Sigmoid colon (tissue), 4 donors: ENCODE measurements at regions not wholly inside any gene's neighbourhood (a gene's known extent, or its start where the extent isn't known, plus 50 kb on each side); places are given as distances from the start of the nearest gene placed in this dataset.

Source experiments
- CTCF ChIP-seq, 4 experiments: fragments of 450-650 bp in 3 of 4; fragments of 200-600 bp in 1 of 4; IDR thresholded peaks; one replicate each; pipeline ENCODE4 v1.5.1; 2016 to 2019; ENCODE audit warnings: antibody characterized with exemption in 4 of 4, mild to moderate bottlenecking in 3 of 4, moderate library complexity in 2 of 4
- POLR2A ChIP-seq, 2 donors: fragments of 450-650 bp; IDR thresholded peaks; one replicate each; pipeline ENCODE4 v1.6.1; 2016; ENCODE audit warnings: antibody characterized with exemption in 2 of 2, mild to moderate bottlenecking in 2 of 2, moderate library complexity in 2 of 2
- POLR2AphosphoS5 ChIP-seq, 4 donors: sonication (generic); formaldehyde crosslinking; IDR thresholded peaks; one replicate each; pipeline ENCODE4 v1.6.1; 2017; ENCODE audit warnings: antibody characterized with exemption in 4 of 4

DNA sequence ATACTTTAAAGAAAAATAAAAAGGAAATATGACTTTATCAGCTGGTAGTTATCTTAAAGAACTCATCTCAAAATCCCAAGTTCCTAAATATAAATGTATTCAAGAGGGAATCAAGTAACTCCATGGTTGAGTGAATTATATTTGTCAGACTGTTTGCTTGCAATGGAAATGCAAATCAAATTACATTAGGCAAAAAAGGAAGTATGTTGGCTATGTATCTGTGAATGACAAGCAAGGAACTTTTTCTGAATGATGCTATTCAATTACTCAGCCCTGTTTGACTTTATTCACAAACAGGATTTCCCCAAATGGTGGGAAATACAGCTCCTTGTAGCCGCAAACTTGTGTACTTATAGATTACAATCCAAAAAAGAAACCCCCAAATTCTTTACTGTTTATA, 309.1 kb downstream of the ARL6IP6 start:
- TF ChIP-seq CTCF (IDR thresholded peaks at IDR 0.05) (no peak), POLR2A (IDR thresholded peaks at IDR 0.05) (no peak), POLR2AphosphoS5 (IDR thresholded peaks at IDR 0.05) (no peak)
